GM21737 (cell line): ENCODE measurements at regions not wholly inside any gene's neighbourhood (a gene's known extent, or its start where the extent isn't known, plus 50 kb on each side); places are given as distances from the start of the nearest gene placed in this dataset.
"Not testable (repeated sequence)": the region's sequence is repeated elsewhere in the genome, so short reads cannot be mapped to it uniquely, and the experiment has no call there.

Source experiments
- ATAC-seq: cut with Tn5 transposase; IDR thresholded peaks from one replicate; pipeline ENCODE4 v1.9.1; 2021; ENCODE audit warnings: mild to moderate bottlenecking, moderate library complexity; ENCODE audit not compliant: unreplicated experiment

GRCh38 chr13:18248533-18249240 is 932.9 kb downstream of the TUBA3C start:
- ATAC-seq, result not testable (repeated sequence)

DNA sequence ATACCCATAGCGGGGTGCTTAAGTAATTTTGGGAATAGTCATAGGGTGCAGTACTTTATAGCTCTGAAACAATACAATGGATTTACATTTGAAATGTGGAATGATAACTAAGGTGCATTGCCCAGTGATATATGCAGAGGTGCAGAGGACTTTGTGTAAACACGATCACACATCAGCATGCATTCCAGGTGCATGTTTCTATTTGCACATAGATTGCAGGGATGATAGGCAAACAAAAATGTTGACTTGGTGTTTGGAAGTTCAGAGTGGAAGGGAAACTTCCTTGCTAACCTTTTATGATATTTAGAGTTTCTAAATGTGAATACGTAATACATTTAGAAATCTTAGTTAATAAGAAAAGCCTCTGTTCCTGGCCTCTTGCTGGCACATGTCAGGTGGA is 941.5 kb downstream of the TUBA3C start:
- not testable (repeated sequence) for ATAC-seq

DNA sequence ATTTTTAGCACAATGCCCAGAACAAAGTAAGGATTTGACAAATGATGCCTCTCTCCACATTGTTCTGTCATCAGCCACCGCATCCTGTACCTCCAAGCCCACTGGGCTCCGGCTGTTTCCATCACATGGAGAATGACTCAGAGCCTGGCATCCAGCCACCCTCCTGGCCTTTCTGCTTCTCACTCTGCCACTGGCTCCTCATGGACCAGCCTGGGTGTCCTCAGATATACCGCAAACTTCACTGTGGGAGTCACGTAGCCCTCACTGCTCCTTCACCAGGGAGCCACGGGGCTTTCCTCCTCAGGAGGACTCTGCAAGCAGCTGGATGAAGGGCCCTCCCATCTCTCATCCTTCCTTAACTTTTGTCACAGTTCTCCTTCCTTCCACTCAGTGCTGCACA is 943.0 kb downstream of the TUBA3C start:
- not testable (repeated sequence) for ATAC-seq

DNA sequence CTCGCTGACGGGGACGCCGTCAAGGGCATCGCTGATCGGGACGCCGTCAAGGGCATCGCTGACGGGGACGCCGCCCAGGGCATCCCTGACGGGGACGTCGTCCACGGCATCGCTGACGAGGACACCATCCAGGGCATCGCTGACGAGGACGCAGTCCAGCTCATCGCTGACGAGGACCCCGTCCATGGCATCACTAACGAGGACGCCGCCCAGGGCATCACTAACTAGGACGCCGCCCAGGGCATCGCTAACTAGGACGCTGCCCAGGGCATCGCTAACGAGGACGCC is 945.2 kb downstream of the TUBA3C start:
- ATAC-seq, result no peak

- ATAC-seq, result no peak
Measured at GRCh38 chr13:18235756-18236527, 945.7 kb downstream of the TUBA3C start.

- ATAC-seq, result no peak
Measured at GRCh38 chr13:18235172-18235571, 946.5 kb downstream of the TUBA3C start.

- ATAC-seq, result not testable (repeated sequence)
Measured at GRCh38 chr13:18234451-18234850, 947.2 kb downstream of the TUBA3C start.

- ATAC-seq, result no peak
Measured at GRCh38 chr13:18233783-18234299, 947.8 kb downstream of the TUBA3C start.

GRCh38 chr13:18232994-18233782 is 948.4 kb downstream of the TUBA3C start:
- no peak for ATAC-seq

DNA sequence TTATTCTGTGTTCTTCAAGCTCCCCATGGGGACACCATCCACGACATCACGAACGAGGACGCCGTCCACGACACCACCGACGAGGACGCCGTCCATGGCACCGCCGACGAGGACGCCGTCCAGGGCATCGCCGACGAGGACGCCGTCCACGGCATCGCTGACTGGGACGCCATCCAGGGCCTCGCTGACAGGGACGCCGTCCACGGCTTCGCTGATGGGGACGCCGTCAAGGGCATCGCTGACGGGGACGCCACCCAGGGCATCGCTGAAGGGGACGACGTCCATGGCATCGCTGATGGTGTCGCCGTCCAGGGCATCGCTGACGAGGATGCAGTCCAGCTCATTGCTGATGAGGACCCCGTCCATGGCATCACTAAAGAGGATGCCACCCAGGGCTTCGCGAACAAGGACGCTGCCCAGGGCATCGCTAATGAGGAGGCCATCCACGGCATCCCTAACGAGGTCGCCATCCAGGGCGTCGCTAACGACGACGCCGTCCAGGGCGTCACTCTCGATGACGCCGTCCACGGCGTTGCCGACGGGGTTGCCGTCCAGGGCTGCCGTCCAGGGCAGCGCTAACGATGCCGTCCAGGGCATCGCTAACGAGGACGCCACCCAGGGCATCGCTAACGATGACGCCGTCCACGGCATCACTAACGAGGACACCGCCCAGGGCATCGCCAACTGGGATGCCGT is 949.2 kb downstream of the TUBA3C start:
- no peak for ATAC-seq

DNA sequence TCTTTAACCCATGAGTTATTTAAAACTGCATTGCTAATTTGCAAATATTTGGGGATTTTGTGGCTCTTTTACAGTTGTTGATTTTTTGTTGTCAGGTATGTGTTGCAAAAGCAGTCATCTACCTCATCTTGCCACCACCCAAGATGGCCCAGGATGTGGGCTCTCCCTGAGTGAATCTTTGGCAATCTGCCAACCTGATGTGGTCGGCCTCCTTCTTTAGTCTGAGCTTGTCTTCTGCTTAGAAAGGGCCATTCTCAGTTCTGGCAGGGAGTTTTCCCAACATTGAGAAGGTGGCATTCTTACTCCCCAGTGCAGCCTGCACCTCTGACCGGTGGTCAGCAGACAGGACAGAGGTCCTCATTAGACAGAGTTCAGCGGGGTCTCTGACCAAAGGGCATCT is 957.2 kb downstream of the TUBA3C start:
- not testable (repeated sequence) for ATAC-seq

- ATAC-seq, result peak; percentile 30
Measured at GRCh38 chr13:18214689-18215088, 966.9 kb downstream of the TUBA3C start.

GRCh38 chr13:18213511-18213910 is 968.1 kb downstream of the TUBA3C start:
- not testable (repeated sequence) for ATAC-seq

DNA sequence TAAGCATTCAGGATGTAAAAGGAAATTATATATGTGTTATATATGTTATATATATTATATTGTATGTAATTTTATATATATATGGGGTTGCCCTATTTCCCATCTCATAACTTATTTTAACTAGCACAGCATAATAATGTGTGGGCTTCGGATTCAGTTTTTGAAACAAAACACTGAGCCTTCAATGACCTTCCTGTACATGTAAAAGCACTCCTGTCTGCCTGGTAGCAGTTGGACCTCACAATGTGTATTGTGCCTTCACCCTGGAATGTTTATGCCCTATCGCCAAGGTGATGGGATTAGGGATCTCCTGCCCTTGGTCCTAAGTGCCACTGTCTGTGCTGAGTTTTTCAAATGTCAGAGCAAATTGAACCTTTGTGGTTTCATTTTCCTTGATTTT is 968.8 kb downstream of the TUBA3C start:
- ATAC-seq, result peak; percentile 34

DNA sequence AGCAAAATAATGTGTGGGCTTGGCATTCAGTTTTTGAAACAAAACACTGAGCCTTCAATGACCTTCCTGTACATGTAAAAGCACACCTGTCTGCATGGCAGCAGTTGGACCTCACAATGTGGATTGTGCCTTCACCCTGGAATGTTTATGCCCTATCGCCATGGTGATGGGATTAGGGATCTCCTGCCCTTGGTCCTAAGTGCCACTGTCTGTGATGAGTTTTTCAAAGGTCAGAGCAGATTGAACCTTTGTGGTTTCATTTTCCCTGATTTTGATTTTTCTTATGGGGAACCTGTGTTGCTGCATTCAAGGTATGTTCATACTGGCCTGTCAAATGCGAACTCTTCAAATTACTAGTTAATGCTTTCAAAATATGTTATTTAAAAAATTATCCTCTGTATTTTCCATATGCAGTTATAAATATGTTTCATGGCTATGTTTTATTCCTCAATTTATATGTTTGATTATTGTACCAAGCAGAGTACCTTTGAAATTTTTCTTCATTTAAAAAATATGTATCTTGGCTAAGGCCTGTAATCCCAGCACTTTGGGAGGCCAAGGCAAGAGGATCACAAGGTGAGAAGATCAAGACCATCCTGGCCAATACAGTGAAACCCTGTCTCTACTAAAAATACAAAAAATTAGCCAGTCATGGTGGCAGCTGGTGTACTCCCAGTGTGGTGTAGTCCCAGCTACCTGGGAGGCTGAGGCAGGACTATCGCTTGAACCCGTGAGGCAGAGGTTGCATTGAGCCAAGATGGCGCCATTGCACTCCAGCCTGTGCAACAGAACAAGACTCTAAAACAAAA is 969.7 kb downstream of the TUBA3C start:
- peak; percentile 92 for ATAC-seq

DNA sequence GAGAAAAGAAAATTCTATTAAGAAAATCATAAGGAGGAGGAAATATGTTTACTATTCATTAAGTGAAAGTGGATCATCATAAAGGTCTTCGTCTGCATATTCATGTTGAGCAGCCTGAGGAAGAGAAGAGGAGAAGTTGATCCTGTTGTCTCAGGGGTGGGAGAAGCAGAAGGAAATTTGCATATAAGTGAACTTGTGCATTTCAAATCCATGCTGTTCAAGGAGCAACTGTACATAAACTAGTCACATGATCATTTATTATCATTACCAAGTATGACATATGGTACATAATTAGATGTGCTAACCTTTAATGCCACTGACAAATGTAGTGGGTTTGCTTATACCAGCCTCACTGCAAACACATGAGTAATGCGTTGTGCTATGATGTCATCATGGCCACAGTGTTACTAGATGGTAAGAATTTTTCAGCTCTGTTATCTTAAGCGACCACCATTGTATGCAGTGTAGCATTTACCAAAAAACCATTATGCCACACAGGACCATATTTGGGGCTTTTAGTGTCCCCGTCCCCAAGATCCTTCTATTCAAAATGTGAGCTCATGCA is 976.9 kb downstream of the TUBA3C start:
- not testable (repeated sequence) for ATAC-seq

GRCh38 chr13:18195365-18195678 is 986.3 kb downstream of the TUBA3C start:
- ATAC-seq, result not testable (repeated sequence)

DNA sequence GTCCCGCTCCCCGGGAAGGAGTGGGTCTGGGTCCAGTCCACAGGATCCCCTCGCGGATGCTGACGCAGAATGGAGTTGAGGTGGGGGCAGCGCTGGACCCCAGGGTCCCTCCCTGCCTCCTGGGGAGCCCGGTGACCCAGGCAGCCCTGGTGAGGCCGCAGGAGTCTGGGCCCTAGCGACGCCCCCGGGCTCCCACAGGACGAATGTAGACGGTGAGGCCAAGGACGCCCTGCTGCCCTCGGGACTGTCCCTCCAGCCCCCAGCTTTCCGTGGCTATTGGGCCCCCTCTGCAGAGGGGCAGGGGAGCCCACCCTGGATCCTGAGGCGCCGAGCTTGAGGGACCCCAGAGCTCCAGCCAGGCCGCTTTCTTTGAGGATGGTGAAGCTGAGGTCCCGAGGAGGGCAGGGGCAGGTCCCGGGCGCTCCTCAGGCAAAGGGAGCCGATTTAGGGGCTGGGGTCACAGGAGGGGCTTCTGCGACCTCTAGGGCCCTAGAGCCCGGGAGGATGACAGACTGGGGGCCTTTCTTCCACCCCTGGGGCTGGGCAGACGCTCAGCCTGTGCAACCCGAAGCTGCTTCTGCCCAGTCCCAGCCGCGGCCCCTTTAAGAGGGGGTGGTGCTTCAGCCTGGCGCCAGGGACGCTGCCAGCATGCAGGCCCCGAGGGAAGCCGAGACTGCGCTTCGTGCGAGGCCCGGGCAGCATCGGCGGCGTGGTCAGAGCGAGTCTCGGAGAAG is 986.8 kb downstream of the TUBA3C start:
- ATAC-seq, result not testable (repeated sequence)

DNA sequence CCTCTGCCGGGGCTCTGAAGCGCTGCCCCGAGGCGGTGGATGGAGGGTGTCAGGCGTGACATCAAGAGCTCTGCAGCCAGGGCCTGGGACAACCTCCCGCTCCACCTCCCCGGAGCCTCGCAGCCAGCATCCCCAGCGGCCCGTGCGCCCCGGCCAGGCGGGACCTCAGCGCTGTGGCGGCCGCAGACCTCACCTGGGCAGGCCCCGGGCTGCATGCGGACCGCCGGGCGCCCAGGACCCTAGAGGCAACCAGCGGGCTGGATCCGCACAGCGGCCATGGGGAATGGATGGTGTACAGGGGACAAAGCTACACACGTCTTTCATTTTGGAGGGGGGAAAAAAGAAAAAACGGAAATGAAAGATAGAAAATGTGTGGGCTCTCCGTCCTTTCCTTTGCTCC is 987.5 kb downstream of the TUBA3C start:
- not testable (repeated sequence) for ATAC-seq
